GM21529 (cell line): ENCODE measurements at regions not wholly inside any gene's neighbourhood (a gene's known extent, or its start where the extent isn't known, plus 50 kb on each side); places are given as distances from the start of the nearest gene placed in this dataset.
"Not testable (repeated sequence)": the region's sequence is repeated elsewhere in the genome, so short reads cannot be mapped to it uniquely, and the experiment has no call there.

ENCODE experiments used
- ATAC-seq: cut with Tn5 transposase; IDR thresholded peaks from one replicate; pipeline ENCODE4 v1.9.1; 2021; ENCODE audit not compliant: unreplicated experiment

DNA sequence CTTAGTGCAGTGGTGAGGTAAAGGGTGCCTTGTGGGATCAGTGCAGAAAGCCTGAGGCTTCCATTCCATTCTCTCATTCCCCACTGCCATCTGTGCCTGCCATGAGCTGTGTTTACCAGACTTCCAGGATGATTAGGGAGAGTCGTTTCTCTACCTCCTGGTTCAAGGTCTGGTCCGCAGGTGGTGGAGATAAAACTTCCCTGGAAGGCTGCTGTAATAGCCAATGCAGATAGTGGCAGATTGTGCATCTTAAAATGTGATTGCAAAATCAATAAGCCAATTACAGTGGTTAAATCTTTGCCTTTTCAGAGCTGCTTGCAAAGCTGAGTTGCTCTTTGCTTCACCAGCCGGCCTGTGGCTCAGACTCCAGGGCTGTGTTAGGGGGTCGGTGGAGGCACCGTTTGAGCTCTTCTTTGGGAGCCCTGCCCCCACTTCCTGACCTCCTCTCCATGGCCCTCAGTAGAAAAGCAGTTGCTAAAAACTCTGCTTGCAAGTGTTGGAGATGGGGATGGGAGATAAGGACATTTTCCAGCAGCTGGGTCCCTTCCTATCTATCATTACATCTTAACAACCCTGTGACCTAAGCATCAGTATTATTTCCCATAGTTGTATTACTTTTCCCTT is 95.2 kb upstream of the HS6ST1 start:
- no peak for ATAC-seq

DNA sequence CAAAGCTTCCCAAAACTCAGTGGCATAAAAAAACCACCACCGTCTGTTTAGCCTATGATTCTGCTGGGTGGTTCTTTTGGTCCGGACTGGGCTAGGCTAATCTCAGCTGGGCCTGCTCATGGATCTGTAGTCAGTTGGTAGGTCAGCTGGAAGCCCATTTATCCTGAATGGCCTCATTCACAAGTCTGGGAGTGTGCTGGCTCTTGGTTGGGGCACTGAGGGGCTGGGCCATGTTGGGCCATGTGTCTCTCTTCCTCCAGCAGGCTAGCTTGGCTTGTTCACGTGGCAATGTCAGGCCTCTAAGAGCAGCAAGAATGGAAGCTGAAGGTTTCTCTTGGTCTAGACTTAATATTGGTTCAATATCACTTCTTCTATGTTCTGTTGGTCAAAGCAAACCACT is 95.7 kb upstream of the HS6ST1 start:
- ATAC-seq = no peak

DNA sequence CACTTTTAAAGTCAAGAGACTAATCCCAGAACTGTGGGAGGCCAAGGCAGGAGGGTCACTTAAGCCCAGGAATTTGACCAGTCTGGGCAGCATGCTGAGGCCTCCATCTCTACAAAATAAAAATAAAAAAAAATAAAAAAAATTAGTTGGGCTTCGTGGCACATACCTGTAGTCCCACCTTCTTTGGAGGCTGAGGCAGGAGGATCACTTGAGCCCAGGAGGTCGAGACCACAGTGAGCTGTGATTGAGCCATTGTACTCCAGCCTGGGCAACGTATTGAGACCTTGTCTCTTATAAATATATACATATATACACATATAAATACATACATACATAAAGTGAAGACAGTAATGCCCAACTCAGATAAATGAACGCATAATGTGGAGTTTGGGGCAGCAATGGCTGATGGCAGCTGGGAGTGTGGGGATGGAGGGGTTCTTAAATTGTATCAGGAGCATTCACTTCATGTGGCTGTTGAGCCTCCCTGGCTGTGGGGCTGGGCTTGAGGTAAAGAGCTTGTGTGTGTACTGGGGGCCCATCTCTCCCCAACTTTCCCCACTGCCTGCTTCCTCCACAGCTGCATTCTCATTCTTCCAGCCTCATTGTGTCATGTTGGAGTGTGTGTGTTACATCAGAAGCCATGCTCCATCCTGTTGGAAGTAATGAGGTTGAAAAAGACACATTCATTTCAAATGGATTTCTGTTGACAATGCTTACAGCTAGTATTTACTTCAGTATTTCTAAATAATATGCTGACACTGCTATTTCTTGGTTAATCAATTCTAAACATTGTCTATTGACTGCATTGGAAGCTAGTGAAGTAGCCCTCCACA is 96.5 kb upstream of the HS6ST1 start:
- ATAC-seq = no peak

DNA sequence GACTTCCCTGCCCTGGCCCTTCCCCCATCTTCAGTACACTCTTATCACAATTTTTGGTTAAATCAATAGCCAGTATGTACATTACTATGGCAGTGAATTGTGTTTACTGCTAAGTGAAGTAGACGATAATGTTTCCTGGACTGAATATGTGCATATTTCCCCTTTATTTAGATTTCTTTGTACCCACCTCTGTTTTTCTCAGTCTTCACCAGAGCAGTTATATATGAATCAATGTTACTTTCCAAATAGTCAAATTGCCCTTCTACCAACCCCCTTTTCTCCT is 97.1 kb upstream of the HS6ST1 start:
- ATAC-seq = no peak

DNA sequence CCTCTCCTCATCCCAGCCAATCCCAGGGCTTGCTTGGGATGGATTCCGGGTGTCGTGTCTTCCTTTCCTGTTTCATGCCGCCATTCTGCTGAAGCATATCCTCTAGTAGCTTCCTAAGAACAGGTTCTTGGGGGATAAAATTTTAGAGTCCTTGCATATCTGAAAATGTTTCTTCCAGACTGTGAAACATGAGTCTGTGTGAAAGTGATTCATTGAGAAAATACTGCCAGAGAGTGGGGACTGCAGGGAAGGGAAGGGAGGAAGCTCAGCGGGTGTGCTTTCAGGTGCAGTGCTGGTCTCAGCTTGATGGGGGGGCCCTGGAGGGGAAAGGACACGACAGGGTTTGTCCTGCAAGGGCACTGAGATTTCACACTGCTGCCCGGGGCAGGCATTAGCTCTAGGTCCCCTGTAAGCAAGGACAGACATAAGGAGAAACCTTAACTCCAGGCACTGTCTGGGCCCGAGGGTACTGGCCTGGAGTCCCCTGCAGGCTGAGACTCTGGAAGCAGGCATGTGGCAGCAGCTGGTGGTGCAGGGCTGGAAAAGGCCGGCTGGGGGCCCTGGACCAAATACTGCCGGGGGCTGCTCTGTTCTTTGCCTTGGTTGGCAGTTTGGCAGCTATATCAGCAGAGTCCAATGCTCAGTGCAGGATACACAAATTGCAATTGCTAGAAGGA is 97.6 kb upstream of the HS6ST1 start:
- no peak for ATAC-seq

DNA sequence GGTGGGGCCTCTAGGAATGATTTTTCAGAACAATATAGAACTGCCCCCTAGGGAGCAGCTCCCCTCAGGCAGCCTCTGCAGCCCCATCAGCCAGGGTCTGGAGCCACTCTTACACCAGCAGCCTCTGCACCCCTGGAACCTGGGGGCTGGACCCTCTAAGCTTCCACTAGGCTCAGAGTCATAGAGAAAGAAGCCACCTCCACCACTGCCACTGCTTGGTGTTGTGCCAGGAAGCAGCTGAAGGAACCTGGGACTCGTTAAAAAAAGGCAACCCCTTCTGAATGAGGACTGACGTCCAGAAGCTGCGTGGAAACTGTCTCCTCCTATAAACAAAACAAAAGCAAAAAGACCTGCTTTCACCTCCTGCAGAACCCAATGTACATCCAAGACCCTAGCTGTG is 98.1 kb upstream of the HS6ST1 start:
- no peak for ATAC-seq

DNA sequence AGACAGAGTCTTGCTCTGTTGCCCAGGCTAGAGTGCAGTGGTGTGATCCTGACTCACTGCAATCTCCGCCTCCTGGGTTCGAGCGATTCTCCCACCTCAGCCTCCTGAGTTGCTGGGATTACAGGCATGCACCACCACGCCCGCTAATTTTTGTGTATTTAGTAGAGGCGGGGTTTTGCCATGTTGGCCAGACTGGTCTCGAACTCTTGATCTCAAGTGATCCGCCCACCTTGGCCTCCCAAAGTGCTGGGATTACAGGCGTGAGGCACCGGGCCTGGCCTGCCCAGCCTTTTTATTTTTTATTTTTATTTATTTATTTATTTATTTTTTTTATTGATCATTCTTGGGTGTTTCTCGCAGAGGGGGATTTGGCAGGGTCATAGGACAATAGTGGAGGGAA is 98.6 kb upstream of the HS6ST1 start:
- not testable (repeated sequence) for ATAC-seq

DNA sequence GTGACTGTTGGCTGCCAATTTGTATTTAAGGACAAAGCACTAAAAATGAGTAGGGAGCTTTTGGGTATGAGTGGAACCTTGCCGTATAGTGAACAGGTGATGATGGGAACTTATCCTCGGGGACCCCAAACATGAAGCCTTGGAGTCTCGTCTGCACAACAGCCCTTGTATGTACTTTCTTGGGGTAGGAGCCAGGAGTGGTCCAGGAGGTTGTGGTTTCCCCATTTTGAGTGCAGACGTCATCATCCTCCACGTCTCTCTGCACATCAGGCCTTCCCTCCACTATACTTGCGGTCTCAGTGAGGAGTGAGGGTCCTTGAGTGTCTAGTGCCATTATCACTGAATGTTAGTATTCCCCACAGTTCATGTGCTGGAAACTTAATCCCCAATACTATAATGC is 101.5 kb upstream of the HS6ST1 start:
- ATAC-seq = no peak

DNA sequence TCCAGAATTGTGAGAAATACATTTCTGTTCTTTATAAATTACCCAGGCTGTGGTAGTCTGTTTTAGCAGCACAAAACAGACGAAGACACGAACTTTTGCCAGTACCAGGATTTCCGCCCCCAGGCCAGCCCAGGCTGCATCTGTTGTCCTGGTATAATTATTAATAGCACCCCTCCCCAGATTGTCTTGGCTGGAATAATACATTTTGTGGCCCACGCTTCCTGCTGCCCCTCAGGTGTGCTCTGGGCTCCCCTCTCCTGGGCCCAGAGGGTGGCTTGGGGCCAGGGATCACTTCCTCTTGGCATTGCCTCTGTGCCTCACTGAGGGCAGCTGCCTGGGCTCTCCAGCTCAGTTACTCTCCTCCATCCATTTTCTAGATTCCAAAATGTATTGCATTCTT is 102.1 kb upstream of the HS6ST1 start:
- ATAC-seq = no peak

DNA sequence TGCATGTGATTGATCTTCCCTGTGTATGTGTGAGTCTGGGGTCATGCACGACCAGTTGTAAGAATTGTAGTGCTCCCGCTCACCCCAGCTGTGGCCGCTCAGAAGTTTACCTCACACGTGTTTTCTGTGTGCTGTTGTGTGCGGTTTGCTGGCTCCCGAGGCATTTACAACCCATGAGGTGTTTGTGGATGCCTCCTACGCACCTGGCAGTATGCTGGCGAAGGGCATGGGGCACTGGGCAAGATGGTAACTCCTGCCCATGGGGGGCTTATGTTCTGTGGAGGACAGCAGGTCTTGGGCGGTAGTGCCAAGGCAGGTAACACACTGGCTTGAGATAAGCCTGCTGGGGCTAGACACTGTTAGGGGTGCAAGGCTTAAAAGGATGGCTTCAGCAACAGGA is 102.6 kb upstream of the HS6ST1 start:
- ATAC-seq = no peak

DNA sequence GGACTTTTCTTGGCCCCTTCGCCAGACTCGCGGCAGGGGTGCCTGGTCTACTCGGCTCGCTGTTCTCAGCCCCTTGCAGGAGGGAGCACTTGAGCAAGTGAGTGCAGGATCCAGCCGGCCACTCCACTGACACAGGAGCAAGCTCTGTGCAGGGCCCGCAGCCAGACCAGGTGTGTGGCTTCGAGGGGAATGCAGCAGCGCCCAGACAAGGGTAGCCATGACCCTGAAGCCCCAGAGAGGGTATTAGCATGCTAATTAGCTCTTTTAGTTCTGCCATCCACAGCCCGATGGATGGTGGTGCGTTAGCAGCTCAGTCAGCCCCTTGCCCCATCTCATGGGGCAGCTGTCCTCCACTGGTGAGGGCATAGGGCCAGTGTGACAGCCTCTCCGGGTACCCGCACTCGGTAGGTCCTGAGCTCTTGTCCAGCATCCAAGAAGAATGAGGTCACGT is 103.2 kb upstream of the HS6ST1 start:
- no peak for ATAC-seq

DNA sequence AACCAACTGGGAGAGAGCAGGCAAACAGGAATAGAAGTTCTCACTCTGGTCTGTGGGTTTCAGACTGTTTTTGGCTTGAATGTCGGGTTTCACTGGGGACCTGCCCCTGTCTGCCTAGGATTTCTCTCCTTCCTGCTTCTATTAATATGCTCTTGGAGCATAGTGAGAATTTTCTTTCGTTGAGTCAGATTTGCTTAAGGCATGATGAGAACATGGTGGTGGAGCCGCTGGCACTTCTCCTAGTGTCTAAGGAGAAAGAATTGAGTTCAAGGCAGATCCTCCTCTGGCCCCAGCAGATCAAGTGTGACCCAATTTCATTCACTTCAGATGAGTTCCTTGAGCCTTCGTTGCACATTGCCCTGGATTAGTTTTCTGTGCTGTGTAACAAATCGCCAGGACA is 103.9 kb upstream of the HS6ST1 start:
- ATAC-seq = no peak

DNA sequence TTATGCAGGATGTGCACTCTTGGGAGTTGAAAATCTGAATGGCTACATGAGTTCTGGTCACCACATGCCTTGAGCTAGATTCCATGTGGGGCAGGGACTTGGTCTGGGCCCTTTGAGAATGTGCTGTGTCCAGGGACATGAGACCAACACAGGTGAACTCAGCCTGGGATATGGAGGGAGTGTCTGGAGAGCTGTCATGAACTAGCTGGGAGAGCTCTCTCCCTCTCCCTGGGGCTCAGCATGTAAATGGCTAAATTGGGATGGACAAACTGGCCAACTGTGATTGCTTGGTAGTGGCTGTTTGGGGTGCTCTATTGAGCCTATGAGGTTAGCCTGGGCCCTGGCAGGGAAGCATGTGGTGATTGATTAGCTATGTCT is 105.1 kb upstream of the HS6ST1 start:
- no peak for ATAC-seq

DNA sequence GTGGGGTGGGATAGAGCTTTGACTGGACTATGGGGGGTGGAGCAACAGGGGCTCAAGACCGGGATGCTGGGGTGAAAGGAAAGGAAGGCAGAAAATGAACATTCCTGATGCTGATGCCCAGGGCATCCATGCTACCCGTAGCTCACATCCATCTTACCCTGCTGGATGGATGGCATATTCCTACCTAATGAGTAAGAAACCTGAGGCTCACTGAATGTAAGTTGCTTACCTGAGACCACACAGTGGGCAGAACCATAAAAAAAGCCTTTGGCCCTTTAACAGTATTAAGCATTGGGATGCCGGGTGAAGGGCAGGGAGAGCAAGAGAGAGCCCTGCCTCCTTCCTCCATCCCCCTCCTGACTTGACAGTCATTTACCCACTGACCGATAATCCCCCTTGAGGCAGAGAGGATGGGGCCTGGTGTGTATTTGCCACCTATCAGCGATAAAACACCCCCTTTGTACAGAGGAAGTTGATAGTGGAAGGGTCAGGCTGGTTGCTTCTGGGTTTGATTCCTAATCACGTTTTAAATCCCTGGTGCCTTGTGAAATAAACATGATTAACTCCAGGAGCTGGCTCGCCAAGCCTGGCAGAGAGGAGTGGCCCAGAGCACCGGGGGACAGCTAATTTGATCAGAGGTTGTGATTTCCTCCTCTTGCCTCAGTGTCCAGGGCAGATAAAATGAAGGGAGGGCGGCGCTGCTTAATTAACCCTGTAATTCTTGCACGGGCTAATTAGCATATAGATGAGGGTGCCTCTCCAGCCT is 105.9 kb upstream of the HS6ST1 start:
- no peak for ATAC-seq

DNA sequence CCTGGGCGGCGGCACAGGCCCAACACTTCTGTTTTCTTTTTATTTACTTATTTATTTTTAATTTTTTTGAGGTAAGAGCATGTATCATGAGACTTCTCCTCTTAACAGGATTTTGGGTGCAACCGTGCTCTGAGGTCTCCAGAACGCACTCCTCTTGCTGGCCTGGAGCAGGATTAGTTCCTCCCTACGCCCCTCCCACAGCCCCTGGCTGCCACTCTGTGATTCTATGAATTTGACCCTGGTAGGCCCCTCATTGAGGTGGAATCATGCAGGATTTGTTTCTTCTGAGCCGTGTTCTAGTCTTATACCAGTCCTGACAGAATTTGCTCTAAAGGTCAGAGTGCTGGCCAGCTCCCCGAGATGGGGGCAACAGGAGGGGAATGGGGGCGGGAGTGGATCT is 106.5 kb upstream of the HS6ST1 start:
- ATAC-seq = no peak

DNA sequence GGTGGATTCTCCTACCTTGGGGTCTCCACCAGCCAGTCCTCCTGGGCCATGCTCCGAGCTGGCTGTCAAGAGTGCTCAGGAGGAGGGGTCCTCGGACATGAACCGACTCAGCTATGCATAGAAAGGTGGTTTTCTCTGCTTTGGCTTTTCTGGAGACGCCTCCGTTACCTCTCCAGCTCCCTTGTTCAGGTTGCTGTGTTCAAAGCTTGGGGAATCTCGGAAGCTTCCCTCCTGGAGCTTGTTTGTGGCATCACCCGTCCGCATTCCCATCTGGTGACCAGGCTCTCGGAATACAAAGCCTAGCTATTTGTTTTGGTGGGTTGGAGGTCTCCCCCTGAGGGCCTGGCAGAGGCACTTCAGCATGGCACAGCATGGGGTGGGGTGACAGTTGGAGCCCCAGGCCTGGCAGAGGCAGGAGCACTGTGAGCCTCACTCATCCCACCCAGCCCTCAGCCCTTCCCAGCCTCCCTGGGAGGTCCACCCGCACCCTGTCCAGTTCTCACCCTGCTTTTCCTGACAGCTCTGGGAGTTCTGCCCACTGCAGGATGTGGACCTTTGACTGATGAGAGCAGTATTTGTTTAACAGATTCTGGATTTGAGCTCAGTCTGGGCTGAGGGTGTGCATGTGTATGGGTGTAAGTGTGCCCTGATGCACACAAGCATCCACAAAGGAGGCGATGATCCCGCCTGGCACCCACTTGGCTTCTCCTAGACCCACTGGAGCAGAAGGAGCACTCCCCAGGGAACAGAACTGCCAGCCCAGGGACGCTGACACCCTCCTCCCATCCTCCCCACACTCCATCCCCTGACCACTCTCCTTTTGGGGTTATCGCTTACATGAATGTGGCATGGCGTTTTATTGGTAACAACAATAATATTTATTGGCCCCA is 107.3 kb upstream of the HS6ST1 start:
- no peak for ATAC-seq

DNA sequence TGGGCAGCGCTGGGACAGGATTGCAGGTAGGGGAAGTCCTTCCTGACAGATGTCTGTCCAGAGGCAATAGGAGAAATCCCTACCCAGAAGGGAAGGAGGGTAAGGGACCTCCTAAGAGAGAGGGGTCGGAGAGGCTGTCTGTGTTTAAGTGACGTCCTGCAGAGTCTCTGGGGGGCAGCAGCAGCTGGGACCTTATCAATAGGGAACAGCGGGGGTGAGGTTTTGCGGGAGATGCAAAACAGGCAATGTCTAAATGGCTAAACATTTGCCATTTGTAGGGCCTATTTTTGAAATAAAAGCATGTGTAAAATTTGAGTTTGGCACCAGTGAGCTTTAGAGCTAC is 108.7 kb upstream of the HS6ST1 start:
- no peak for ATAC-seq

DNA sequence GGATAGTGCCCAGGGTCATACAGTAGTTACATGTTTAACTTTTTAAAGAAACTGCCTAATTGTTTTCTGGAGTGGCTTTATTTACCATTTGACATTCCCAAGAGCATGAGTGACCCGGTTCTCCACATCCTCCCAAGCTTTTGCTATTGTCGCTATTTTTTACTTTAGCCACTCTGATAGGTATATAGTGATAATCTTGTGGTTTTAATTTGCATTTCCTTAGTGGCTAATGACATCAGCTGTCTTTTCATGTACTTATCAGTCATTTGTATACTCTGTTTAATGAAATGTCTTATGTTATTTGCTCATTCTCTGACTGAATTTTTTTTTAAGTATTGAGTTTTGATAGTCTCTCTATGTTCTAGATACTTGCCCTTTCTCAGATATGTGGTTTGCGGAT is 109.7 kb upstream of the HS6ST1 start:
- ATAC-seq = no peak

DNA sequence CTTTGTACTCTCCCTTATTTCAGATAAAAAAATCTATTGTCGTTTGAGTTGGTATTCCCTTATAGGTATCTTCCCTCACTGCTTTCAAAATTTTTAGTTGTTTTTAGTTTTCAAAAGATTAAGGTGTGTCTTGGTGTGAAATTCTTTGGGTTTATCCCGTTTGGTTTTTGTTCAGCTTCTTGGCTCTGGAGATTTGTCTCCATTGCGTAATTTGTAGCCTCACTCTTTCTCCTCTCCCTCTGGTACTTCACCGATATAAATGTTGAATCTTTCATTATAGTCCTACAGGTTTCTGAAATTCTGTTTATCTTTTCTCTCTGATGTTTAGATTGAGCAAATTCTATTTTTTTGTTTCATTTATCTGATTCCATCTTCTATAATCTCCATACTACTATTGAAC is 113.8 kb upstream of the HS6ST1 start:
- ATAC-seq = no peak

DNA sequence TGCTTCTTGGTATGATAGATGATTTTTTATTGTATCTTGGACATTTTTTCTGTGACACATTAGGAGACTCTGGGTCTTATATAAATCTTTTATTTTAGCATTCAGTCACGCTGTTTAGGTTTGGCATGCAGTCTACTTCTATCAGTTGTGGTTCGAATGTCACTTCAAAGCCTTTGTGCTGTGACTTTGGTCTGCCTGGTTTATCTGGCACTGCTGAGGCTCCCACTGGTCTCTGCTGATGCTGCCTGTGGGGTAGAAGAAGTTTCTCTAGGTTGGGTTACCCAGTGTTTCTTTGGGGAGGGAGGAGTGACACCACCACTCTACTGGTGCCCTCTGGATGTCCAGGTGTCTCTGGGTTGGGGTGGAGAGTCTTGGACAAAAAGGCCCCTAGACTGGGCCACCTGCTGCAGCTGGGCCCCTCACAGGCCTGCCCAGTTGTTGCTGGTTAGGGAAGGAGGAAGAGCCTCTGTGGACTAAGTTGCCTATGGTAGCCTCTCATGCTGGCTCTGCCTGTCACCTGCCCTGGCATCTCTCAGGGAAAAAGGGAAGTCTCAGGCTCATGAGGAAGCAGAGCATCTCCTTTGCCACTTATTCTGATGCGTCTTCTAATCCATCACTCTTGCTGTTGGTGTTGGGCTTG is 115.4 kb upstream of the HS6ST1 start:
- ATAC-seq = no peak
